Stimulated activated CD8-positive, alpha-beta memory T cell treated with anti-CD3 and anti-CD28 coated beads, Interleukin-7, amount 100 ng/mL, for 4 hours (primary cell): ENCODE measurements at regions not wholly inside any gene's neighbourhood (a gene's known extent, or its start where the extent isn't known, plus 50 kb on each side); places are given as distances from the start of the nearest gene placed in this dataset.

Experiments used
- DNase-seq, 2 donors: peaks; one replicate each; pipeline ENCODE4 v3.0.0-alpha.2; 2020; ENCODE audit warnings: low read depth in 2 of 2

- DNase-seq, result no peak
These were observed 439.7 kb upstream of the FANCL start for GRCh38 chr2:58680755-58681310.

DNA sequence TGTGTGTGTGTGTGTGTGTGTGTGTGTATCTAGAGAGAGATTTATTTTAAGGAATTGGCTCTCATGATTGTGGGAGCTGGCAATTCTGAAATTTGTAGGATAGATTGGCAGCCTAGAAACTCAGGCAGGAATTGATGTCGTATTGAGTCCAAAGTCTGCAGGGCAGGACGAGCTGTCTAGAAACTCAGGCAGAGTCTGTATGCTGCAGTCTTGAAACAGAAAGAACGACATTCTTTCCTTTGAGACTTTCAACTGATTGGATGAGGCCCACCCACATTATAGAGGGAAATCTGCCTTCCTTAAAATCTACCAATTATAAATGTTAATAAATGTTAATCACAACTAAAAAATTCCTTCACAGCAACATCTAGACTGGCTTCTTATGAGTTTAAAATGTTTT lies 436.6 kb upstream of the FANCL start:
- DNase-seq, result no peak

DNA sequence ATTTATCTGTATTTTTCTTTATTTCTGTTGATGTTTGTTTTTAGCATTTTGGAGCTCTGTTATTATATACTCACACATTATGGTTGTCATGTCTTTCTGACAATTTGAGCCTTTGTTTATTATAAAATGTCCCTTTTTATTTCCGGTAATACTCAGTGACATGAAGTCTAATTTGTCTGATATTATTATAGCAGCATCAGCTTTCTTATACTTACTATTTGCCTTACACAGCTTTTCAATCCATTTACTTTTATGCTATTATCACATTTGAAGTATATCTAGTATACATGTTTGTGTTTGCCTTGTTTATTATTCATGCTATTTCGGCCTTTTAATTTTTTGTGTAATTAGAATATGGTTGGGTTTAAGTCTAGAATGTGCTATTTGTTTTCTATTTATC lies 430.6 kb upstream of the FANCL start:
- no peak for DNase-seq

DNA sequence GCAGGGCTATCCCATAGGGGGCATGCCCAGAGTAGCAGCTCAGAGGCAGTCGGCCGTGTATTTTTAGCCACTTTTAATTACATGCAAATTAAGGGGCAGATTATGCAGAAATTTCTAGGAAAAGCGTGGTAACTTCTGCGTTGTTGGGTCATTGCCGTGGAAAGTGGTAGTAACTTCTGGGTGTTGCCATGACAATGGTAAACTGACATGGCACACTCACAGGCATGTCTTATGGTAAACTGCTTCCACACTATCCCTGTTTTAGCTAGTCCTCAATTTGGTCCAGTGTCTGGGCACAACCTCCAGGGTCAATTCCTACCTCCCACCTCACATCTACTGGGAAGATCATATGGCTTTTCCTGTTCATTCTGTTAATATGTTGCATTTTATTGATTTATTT lies 428.9 kb upstream of the FANCL start:
- DNase-seq, result no peak

DNA sequence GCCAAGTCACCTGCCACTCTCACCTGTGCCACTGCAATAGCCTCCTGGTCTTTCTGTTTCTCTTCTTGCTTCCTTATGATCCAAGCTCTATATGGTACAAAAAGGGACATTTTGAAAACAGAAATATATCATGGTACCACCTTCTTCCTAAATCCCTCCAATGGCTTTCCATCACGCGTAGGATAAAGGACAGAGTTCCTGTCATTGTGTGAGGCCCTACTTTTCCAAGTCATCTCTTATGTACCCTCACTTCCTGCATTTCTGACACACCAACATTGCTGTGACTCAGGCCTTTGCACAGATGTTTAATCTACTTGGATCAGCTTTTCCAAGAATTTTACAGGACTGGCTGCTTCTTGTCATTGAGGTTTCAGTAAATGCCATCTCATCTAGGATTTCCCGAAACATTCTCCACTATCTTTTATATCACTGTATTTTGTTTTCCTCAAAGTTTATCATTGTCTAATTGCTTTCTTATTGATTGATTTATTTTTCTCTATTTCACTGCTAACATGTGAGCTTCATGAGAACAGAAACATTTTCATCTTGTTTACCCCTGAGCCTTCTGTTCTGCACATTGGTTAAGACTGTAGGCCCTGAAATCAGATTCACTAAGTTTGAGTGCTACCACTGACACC lies 426.1 kb upstream of the FANCL start:
- no peak for DNase-seq

GRCh38 chr2:58666323-58666970 lies 425.3 kb upstream of the FANCL start:
- no peak for DNase-seq

DNA sequence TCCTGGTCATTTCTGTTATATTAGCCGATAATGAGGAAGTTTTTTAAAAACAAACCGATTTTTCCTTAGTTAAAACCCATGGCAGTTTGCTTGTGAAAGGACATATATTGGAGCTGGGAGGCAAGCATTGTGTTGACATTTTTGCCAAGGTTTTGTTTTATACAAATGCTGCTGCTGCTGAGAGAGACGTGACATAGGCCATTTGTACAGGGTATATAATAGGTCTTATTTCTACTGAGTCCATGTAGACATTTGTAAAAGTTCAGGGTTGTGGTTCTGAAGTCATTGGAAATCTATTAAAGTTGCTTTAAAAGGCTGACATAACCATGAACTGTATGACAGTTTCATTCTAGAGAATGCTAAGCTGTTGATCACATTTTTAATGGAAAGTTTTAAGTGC lies 424.0 kb upstream of the FANCL start:
- no peak for DNase-seq

DNA sequence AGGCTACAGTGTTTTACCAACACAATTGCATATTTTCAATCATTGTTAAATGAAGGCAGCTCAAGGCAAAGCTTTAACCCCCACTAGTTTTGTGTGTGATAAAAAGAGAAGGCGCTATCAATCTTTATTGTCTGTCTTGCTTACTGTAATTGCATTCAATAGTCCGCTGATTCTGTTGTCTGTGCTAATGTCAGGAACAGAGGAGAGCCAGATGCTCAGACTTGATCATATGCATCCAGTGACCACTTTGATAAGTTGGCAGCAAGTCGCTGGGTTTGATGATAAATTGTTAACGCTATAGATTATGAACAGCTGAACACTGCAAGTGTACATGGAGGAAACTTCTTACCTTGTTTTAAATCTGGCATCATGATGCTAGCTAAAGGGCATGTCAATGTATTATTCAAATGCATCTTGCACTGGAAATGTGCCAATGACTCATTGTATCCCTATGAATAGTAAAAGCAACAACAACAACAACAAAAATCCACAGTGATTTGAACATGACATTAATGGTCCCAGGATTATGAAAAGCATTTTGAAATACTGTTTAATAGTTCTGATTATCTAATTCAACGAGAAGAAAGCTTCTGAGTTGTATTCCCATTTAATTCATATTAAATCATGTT lies 423.5 kb upstream of the FANCL start:
- no peak for DNase-seq

DNA sequence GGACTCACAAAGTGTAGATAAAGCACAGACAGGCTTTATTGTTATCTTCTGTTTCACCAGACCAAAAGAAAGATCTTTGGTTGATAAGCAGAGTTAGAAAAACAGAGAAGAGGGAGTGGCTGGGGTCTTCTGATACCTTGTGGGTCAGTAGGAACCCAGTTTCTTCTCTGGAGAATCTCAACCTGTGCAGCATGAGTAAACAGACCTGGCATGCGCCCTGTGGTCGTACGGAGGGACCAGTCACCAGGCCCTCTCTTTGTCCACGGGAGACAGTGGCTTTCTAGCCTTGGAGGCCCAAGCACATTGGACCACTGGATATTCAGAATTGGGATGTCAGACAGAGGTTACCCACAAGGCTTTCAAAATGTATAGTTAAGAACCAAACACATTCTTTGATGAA lies 418.9 kb upstream of the FANCL start:
- no peak for DNase-seq

GRCh38 chr2:58655152-58655551 lies 414.0 kb upstream of the FANCL start:
- no peak for DNase-seq

GRCh38 chr2:58651930-58652329 lies 410.8 kb upstream of the FANCL start:
- DNase-seq, result no peak

DNA sequence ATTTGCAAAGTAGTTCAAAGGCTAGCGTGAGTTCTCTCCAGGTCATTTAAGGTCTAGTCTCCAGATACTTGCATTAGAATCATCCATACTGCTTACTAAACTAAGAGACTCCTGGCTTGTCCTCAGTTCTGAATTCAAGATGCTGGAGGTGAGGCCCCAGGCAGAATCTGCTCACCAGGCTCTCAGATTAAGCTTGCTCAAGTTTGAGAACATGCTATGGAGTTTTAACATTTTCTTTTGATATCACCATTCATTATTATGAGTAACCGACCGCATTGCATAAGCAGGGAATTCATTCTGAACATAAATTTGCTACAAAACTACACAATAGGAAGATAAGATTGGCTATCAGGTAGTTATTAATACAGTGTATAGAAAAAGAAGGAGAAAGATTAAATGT lies 409.7 kb upstream of the FANCL start:
- no peak for DNase-seq

GRCh38 chr2:58649756-58650155 lies 408.6 kb upstream of the FANCL start:
- no peak for DNase-seq

DNA sequence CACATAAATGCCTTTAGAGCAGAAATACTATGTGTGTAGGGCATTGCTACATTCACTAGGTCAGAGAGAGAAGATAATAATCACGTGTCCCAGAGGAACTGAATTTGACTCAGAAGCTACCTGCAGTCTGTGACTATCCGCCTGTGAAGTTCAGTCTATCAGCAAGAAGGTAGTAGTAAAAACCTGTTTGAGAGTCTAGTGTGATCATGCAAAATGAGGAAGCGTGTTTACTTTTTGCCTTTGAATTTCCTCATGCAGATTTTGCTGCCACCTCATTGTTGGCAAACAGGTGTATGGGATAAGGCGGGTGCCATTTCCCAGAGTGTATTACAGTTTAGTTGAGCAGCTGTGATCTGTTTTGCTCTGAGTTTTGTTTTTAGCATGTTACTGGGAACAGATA lies 403.9 kb upstream of the FANCL start:
- DNase-seq, result no peak

- DNase-seq, result no peak
These were observed 403.3 kb upstream of the FANCL start for GRCh38 chr2:58644451-58644850.

GRCh38 chr2:58641001-58641400 lies 399.9 kb upstream of the FANCL start:
- no peak for DNase-seq

- no peak for DNase-seq
These were observed 398.9 kb upstream of the FANCL start for GRCh38 chr2:58640042-58640441.

DNA sequence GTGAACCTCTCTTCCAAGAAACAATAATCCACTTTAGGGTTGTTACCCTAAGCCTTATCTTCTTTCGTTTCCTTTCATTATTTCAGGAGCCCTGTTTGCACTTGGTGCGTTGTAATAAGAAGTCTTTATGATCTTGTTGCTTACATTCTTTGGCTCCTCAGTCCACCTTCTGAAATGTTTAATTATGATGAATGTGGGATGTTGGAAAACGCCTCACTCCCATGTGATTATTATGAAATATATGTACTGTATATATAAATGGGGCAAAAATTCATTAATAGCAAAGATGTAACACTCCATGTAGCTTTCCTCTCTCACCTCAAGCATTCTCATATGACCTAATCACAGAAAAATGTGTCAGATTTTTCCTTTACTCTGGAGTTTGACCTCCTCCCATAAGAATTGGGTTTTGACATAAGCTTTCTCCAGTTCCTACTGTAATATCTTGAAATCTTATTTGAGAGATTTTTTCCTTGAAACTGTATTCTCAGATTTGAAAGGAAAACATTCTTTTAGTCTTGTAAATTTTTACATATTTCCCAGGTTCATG lies 397.2 kb upstream of the FANCL start:
- DNase-seq, result no peak

DNA sequence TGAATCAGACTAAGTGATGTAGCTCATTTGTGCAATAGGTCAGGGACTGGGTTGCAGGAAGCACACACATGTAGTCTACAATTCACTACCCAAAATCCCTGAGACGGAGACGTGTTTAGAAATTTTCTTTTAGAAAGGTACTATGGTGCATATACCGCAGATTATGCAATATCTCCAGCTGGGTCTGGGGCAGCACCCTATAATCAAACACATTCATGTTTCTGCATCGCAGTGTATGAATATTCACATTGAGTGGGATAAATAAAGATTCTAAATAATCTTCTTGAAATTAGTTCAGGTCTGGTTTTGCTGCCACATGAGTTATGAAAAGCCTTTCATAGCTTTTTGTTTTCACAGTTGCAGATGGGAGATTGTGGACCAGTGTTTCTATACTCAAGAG lies 395.7 kb upstream of the FANCL start:
- DNase-seq, result no peak

- DNase-seq, result no peak
These were observed 394.8 kb upstream of the FANCL start for GRCh38 chr2:58635801-58636375.

- no peak for DNase-seq
These were observed 393.7 kb upstream of the FANCL start for GRCh38 chr2:58634653-58635370.
